HL-60 (cell line): ENCODE measurements at regions not wholly inside any gene's neighbourhood (a gene's known extent, or its start where the extent isn't known, plus 50 kb on each side); places are given as distances from the start of the nearest gene placed in this dataset.
"Not testable (repeated sequence)": the region's sequence is repeated elsewhere in the genome, so short reads cannot be mapped to it uniquely, and the experiment has no call there.

Source experiments
- DNase-seq, 2 experiments: peaks; one replicate each; pipeline ENCODE4 v3.0.0-alpha.2; 2010 to 2020; ENCODE audit warnings: low read depth in 1 of 2, low spot score in 1 of 2
- H3K27ac ChIP-seq: fragments of 250-450 bp; sonication (Bioruptor Pico); replicated peaks from 2 replicates; pipeline ENCODE4 v1.5.1; 2020; ENCODE audit warnings: mild to moderate bottlenecking, moderate library complexity
- H3K27me3 ChIP-seq: fragments of 250-450 bp; sonication (Bioruptor Pico); 2 replicates; pipeline ENCODE4 v1.5.1; 2021; ENCODE audit warnings: mild to moderate bottlenecking, moderate library complexity; ENCODE audit not compliant: insufficient read depth, poor library complexity, severe bottlenecking
- H3K4me3 ChIP-seq: replicated peaks from 2 replicates; pipeline ENCODE4 v1.5.1; 2011; ENCODE audit warnings: mild to moderate bottlenecking, control low read depth, low read length; ENCODE audit not compliant: insufficient read depth
- CTCF ChIP-seq: IDR thresholded peaks from one replicate; pipeline ENCODE4 v1.5.1; 2011; ENCODE audit warnings: low read length, control low read depth, inconsistent platforms; ENCODE audit not compliant: insufficient read depth
- GABPA ChIP-seq: IDR thresholded peaks from 2 replicates; pipeline ENCODE4 v1.6.1; 2012; ENCODE audit warnings: low read depth
- POLR2AphosphoS5 ChIP-seq: IDR thresholded peaks from 2 replicates; pipeline ENCODE4 v1.6.1; 2012; ENCODE audit warnings: low read depth
- REST ChIP-seq: IDR thresholded peaks from 2 replicates; pipeline ENCODE4 v1.6.1; 2012; ENCODE audit warnings: low read depth; ENCODE audit not compliant: insufficient replicate concordance
- SPI1 ChIP-seq: IDR thresholded peaks from 2 replicates; pipeline ENCODE4 v1.6.1; 2012; ENCODE audit warnings: low read depth, mild to moderate bottlenecking, borderline replicate concordance

DNA sequence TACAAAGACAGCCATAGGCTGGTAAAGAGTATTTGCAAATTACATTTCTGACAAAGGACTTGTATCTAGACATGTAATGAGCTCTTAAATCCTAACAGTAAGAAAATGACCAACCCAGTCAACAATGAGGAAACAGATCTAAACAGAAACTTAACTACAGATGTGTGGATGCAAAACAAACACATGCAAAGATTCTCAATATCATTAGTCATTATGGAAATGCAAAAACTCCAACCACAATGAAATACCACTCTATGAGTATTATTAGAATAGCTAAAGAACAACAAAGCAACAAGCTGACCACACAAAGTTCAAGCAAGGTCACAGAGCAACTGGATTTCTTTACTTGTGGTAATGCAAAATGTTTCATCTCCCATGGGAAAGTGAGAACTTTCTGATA lies 275.3 kb upstream of the DPP6 start:
- H3K27ac ChIP-seq, H3K27me3 ChIP-seq, H3K4me3 ChIP-seq, DNase-seq: not testable (repeated sequence)

DNA sequence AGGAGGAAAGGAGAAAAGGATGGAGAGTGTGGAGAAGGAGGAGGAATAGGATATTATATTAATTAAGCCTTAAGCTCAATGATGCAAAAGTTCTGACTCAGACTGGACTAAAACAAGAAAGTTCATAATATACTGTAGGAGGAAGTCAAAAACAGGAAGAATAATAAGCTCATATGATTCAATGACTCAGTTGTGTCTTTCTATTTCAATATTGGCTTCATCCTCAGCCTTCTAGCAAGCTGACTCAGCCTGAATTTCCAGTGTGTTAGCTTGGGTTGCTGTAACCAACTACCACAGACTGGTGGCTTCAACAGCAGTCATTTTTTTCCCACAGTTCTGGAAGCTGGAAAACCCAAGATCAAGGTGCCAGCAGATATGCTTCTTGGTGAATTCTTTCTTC lies 254.8 kb upstream of the DPP6 start:
- not testable (repeated sequence) for H3K27me3 ChIP-seq, H3K4me3 ChIP-seq, H3K27ac ChIP-seq, DNase-seq

DNA sequence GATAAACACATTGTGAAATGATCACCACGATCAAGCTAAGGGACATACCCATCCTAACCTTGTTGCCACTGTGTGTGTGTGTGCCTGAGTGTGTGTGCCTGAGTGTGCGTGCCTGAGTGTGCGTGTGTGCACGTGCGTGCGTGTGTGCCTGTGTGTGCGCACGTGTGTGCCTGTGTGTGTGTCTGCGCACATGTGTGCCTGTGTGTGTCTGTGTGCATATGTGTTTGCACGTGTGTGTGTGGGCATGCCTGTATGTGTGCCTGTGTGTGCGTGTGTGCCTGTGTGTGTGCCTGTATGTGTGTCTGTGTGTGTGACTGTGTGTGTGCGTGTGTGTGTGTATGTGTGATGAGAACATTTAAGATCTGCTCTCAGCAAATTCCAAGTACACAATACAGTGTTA lies 244.1 kb upstream of the DPP6 start:
- Histone ChIP-seq H3K27me3 (no peaks in the 10 kb centered on the region), H3K4me3 (no peak overlapping the region), H3K27ac (no peak overlapping the region)
- DNase-seq, result no peak
- TF ChIP-seq GABPA, result no peak
- no peak for TF ChIP-seq REST

DNA sequence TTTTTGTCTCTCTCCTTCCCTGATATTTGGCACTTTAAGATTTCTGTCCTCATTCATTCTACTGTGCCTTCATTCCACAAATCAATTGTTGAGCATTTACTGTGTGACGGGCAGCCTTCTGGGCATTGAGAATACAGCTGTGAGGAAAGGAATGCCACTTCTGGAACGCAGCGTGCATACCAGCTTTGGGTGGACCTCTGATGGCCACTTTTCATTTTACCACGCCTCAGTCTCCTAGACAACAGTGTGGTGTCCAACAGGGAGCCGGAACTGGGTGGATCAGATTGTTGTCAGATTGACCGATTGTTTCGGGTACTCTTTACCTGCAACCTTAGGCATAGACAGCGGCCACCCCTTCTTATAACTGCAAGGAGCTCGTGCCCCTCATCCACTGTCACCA lies 222.7 kb upstream of the DPP6 start:
- TF ChIP-seq GABPA, result no peak
- no peaks in the 10 kb centered on the region for H3K27me3 ChIP-seq
- DNase-seq, result no peak
- no peak overlapping the region for H3K4me3 ChIP-seq
- H3K27ac ChIP-seq, result no peak overlapping the region

DNA sequence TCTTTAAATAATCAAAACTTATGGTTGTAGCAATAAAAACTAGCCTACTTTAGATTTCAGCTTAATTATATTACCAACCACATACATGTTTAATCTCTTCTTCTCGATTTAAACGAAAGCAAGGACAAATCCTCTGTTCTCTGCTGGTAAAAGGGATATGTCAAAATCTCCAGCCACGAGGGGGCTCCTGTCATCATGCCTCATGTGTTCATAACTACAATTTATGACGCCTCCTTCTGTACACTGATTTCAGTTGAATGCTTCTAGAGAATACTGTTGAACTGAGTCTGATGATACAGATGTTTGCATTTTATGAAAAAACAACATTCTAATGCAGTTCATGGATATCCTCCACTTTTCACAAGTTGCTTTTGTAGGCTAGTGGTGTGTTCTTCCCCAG lies 220.0 kb upstream of the DPP6 start:
- no peak for DNase-seq
- H3K27me3 ChIP-seq, result no peaks in the 10 kb centered on the region
- no peak overlapping the region for H3K4me3 ChIP-seq
- TF ChIP-seq SPI1 (no peak), GABPA (no peak), CTCF (no peak), POLR2AphosphoS5 (no peak), REST (no peak)
- no peak overlapping the region for H3K27ac ChIP-seq

DNA sequence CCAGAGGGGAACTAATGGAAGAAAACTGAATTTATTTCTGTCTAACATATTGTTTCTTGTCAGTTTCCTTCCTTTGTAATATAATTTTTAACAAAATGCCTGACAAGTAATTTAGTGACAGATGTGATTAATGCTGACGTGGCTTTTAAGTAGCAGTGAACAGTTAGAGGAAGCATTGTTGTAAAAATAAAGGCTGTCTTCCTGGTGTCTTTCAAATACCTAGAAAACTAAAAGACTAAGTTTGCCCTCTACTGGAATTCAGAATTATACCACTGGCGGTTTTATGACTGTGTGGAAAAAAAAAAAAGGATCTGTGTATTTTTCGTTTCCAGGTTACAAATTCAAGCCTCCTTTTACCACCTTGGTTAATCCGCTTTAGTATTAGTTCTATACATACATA lies 217.1 kb upstream of the DPP6 start:
- Histone ChIP-seq H3K4me3 (no peak overlapping the region), H3K27ac (no peak overlapping the region), H3K27me3 (no peaks in the 10 kb centered on the region)
- TF ChIP-seq GABPA (no peak), CTCF (no peak), SPI1 (no peak), REST (no peak), POLR2AphosphoS5 (no peak)
- no peak for DNase-seq
